ENCODE measurements at regions not wholly inside any gene's neighbourhood (a gene's known extent, or its start where the extent isn't known, plus 50 kb on each side); places are given as distances from the start of the nearest gene placed in this dataset.

DNA sequence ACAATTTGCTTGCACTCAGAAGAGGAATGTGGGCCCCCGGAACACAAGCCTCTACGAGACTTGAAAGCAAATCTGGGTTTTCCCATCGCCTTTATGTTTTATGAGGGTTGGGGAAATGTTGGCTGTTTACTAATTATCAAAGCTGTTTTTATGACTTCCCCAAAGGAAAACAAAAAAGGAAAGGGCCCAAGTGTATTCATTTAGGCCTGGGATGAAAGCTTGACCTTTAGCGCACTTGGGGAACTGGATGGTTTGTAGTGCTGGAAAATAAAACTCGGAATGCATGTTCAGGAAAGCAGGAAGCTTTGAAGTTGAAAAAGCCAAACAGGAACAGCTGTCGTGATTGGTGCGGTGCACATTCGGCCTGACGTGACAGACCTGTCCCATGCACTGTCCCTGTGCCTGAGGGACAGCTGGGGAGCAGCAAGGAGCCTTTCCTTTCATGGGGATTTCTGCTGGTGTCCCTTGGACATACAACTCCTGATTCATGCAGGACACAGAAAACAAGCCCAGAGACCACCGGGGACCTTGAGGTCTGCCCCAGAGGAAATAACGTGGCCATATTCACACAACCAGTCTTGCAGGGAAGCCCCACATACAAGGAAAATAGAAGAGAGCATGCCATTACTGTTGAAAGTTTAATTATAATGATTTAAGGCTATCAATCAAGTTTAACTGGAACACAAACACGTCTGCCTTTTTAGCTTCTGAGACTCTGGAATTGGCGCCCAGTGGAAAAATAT, 169.7 kb upstream of the APCDD1 start:
- TF ChIP-seq, protein P1, sequence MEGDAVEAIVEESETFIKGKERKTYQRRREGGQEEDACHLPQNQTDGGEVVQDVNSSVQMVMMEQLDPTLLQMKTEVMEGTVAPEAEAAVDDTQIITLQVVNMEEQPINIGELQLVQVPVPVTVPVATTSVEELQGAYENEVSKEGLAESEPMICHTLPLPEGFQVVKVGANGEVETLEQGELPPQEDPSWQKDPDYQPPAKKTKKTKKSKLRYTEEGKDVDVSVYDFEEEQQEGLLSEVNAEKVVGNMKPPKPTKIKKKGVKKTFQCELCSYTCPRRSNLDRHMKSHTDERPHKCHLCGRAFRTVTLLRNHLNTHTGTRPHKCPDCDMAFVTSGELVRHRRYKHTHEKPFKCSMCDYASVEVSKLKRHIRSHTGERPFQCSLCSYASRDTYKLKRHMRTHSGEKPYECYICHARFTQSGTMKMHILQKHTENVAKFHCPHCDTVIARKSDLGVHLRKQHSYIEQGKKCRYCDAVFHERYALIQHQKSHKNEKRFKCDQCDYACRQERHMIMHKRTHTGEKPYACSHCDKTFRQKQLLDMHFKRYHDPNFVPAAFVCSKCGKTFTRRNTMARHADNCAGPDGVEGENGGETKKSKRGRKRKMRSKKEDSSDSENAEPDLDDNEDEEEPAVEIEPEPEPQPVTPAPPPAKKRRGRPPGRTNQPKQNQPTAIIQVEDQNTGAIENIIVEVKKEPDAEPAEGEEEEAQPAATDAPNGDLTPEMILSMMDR (IDR thresholded peaks at IDR 0.05; ENCODE audit: low read length), result no peak
- no peak for TF ChIP-seq EZH2 (optimal IDR thresholded peaks at IDR 0.05; ENCODE audit: low read depth, low read length)
- TF ChIP-seq EZH2phosphoT487 (IDR thresholded peaks at IDR 0.05; ENCODE audit: low read length), result no peak

All from MM.1S (cell line).